ENCODE measurements at regions not wholly inside any gene's neighbourhood (a gene's known extent, or its start where the extent isn't known, plus 50 kb on each side); places are given as distances from the start of the nearest gene placed in this dataset.

GRCh38 chr14:96698960-96699539, 98.1 kb upstream of the VRK1 start:
- TF ChIP-seq, protein P1, sequence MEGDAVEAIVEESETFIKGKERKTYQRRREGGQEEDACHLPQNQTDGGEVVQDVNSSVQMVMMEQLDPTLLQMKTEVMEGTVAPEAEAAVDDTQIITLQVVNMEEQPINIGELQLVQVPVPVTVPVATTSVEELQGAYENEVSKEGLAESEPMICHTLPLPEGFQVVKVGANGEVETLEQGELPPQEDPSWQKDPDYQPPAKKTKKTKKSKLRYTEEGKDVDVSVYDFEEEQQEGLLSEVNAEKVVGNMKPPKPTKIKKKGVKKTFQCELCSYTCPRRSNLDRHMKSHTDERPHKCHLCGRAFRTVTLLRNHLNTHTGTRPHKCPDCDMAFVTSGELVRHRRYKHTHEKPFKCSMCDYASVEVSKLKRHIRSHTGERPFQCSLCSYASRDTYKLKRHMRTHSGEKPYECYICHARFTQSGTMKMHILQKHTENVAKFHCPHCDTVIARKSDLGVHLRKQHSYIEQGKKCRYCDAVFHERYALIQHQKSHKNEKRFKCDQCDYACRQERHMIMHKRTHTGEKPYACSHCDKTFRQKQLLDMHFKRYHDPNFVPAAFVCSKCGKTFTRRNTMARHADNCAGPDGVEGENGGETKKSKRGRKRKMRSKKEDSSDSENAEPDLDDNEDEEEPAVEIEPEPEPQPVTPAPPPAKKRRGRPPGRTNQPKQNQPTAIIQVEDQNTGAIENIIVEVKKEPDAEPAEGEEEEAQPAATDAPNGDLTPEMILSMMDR (IDR thresholded peaks at IDR 0.05): no peak
- TF ChIP-seq POLR2A (IDR thresholded peaks at IDR 0.05) (no peak), POLR2AphosphoS5 (IDR thresholded peaks at IDR 0.05) (no peak), EP300 (IDR thresholded peaks at IDR 0.05) (no peak)

All from gastroesophageal sphincter (tissue), 3 donors.